ENCODE measurements at regions not wholly inside any gene's neighbourhood (a gene's known extent, or its start where the extent isn't known, plus 50 kb on each side); places are given as distances from the start of the nearest gene placed in this dataset.
"Not testable (repeated sequence)": the region's sequence is repeated elsewhere in the genome, so short reads cannot be mapped to it uniquely, and the experiment has no call there.

DNA sequence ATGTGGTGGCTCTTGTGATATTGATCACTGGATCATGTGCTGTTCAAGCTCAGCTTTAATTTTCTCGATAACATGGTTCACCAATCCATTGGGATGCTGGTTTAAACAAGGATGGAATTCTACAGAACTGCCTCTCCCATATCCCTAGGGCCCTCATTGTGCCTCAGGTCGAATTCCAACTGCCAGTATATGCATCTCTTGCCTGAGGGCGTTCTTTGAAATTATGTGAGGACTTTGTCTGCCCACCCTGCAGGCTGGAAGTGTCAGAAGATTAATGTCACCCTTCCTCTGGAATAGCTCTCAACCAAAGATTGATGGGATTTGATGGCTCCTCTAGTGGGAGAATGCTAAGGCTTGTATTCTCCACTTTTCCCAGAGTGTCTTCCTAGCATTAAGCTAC is 175.6 kb upstream of the GALNT15 start:
- ATAC-seq (ENCODE audit: insufficient number of reproducible peaks, low FRiP score, low read depth) (no peak), DNase-seq (ENCODE audit: low spot score) (no peak)
- H3K36me3 ChIP-seq = no peaks in the 10 kb centered on the region
- TF ChIP-seq, protein P1, sequence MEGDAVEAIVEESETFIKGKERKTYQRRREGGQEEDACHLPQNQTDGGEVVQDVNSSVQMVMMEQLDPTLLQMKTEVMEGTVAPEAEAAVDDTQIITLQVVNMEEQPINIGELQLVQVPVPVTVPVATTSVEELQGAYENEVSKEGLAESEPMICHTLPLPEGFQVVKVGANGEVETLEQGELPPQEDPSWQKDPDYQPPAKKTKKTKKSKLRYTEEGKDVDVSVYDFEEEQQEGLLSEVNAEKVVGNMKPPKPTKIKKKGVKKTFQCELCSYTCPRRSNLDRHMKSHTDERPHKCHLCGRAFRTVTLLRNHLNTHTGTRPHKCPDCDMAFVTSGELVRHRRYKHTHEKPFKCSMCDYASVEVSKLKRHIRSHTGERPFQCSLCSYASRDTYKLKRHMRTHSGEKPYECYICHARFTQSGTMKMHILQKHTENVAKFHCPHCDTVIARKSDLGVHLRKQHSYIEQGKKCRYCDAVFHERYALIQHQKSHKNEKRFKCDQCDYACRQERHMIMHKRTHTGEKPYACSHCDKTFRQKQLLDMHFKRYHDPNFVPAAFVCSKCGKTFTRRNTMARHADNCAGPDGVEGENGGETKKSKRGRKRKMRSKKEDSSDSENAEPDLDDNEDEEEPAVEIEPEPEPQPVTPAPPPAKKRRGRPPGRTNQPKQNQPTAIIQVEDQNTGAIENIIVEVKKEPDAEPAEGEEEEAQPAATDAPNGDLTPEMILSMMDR (IDR thresholded peaks at IDR 0.05) = no peak
- no peak overlapping the region for H3K4me3 ChIP-seq
- H3K27ac ChIP-seq = no peak overlapping the region
- H3K27me3 ChIP-seq (replicated peaks; ENCODE audit: insufficient read depth) = no peaks in the 10 kb centered on the region
- H3K9me3 ChIP-seq = no peaks in the 10 kb centered on the region
- H3K4me1 ChIP-seq (ENCODE audit: control insufficient read depth in 1 of 2, low read depth in 2 of 2) = no peaks in the 10 kb centered on the region

DNA sequence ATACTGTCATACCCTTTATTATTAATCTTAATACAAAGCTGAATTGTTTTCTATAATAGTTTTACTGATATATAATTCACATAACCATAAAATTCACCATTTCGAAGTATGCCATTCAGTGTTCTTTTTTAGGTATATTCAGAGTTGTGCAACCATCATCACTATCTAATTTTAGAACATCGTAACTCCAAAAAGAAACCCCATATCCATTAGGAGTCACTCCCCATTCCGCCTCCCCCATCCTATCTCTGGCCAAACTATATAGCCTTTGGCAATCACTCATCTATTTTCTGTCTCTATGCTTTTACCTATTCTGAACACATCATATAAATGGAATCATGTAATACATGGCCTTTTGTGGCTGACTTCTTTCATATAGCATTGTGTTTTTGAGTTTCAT is 169.7 kb upstream of the GALNT15 start:
- Histone ChIP-seq H3K4me3 (no peak overlapping the region), H3K27ac (no peak overlapping the region), H3K27me3 (replicated peaks; ENCODE audit: insufficient read depth) (no peaks in the 10 kb centered on the region), H3K36me3 (no peaks in the 10 kb centered on the region), H3K4me1 (ENCODE audit: control insufficient read depth in 1 of 2, low read depth in 2 of 2) (no peaks in the 10 kb centered on the region), H3K9me3 (no peaks in the 10 kb centered on the region)
- TF ChIP-seq, protein P1 (IDR thresholded peaks at IDR 0.05) = no peak
- ATAC-seq (ENCODE audit: insufficient number of reproducible peaks, low FRiP score, low read depth) (no peak), DNase-seq (ENCODE audit: low spot score) (no peak)

DNA sequence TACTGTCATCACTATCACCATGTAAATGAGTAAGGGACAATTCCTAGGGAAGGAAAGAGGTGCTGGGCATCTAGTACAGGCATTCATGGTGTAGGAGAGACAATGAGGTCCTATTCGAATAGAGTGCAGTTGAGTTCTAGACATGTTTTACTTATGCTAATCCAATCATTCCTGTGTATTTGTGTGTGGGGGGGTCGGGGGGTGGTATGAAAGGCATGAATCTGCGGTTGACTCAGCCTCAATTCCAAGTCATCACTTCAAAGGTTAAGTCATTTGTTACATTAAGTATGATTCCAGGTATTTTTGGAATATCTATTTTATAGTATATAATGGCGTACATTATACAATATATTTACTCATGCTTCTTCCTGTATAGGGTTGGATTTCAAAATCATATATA is 163.1 kb upstream of the GALNT15 start:
- no peaks in the 10 kb centered on the region for H3K4me1 ChIP-seq (ENCODE audit: control insufficient read depth in 1 of 2, low read depth in 2 of 2)
- no peaks in the 10 kb centered on the region for H3K27me3 ChIP-seq (replicated peaks; ENCODE audit: insufficient read depth)
- TF ChIP-seq, protein P1 (IDR thresholded peaks at IDR 0.05) = no peak
- DNase-seq (ENCODE audit: low spot score) (no peak), ATAC-seq (ENCODE audit: insufficient number of reproducible peaks, low FRiP score, low read depth) (no peak)
- no peaks in the 10 kb centered on the region for H3K9me3 ChIP-seq
- H3K4me3 ChIP-seq = no peak overlapping the region
- H3K27ac ChIP-seq = no peak overlapping the region
- H3K36me3 ChIP-seq = no peaks in the 10 kb centered on the region

DNA sequence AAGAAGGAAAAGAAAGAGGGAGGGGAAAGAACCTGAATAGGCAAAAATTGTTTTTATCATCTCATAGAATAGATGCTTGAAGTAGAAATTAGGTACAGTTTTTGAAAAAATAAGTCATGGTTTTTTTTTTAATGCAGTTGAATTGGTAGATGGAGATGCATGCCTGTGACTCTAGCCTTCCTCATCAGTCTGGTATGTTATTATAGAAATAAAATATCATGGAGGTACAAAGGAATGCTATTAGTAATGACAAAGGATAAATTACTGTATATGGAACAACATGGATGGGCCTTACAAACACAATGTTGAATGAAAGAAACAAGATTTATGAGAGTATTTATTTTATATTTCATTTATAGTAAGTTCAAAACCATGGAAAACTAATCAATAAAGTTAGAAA is 162.4 kb upstream of the GALNT15 start:
- TF ChIP-seq, protein P1 (IDR thresholded peaks at IDR 0.05) = no peak
- Histone ChIP-seq H3K27ac (no peak overlapping the region), H3K4me1 (ENCODE audit: control insufficient read depth in 1 of 2, low read depth in 2 of 2) (no peaks in the 10 kb centered on the region), H3K9me3 (no peaks in the 10 kb centered on the region), H3K36me3 (no peaks in the 10 kb centered on the region), H3K27me3 (replicated peaks; ENCODE audit: insufficient read depth) (no peaks in the 10 kb centered on the region), H3K4me3 (no peak overlapping the region)
- DNase-seq (ENCODE audit: low spot score) (no peak), ATAC-seq (ENCODE audit: insufficient number of reproducible peaks, low FRiP score, low read depth) (no peak)

DNA sequence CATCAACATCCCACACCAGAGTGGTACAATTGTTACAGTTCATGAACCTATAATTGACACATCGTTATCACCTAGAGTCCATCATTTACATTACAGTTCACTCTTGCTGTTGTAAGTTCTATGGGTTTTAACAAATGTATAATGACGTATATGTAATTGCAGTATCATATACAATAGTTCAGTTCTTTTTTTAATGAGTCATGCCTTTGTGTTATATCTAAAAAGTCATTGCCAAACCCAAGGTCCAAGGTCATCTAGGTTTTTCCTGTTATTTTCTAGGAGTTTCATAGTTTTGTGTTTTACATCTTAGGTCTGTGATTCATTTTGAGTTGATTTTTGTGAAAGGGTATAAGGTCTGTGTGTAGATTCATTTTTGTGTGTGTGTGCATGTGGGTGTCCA is 160.9 kb upstream of the GALNT15 start:
- H3K4me1 ChIP-seq (ENCODE audit: control insufficient read depth in 1 of 2, low read depth in 2 of 2) = no peaks in the 10 kb centered on the region
- no peak overlapping the region for H3K4me3 ChIP-seq
- no peak for DNase-seq (ENCODE audit: low spot score)
- H3K27me3 ChIP-seq (replicated peaks; ENCODE audit: insufficient read depth) = no peaks in the 10 kb centered on the region
- no peaks in the 10 kb centered on the region for H3K36me3 ChIP-seq
- no peak overlapping the region for H3K27ac ChIP-seq
- no peaks in the 10 kb centered on the region for H3K9me3 ChIP-seq
- ATAC-seq (ENCODE audit: insufficient number of reproducible peaks, low FRiP score, low read depth) = no peak
- TF ChIP-seq, protein P1 (IDR thresholded peaks at IDR 0.05) = no peak

DNA sequence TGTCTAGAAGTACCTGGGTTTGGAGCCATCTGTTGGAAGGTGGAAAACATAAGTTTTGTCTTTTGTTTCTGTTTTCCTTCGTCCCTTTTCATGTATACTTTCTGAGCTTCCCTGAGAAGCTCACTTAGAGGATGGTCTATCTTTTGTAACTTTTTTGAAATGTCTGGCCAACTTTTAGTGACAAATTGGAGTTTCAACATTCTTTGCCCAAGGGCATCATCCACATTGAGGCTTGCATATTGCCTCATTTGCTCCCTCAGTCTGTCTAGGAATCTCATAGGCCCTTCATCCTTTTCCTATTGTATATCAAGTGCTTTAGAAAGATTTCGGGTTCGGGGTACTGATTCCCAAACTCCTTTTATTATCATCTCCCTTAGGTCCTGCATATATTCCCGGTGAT is 152.7 kb upstream of the GALNT15 start:
- not testable (repeated sequence) for H3K4me1 ChIP-seq (ENCODE audit: control insufficient read depth in 1 of 2, low read depth in 2 of 2); H3K27ac ChIP-seq; ATAC-seq (ENCODE audit: insufficient number of reproducible peaks, low FRiP score, low read depth); H3K27me3 ChIP-seq (replicated peaks; ENCODE audit: insufficient read depth); DNase-seq (ENCODE audit: low spot score); H3K36me3 ChIP-seq; H3K9me3 ChIP-seq; H3K4me3 ChIP-seq

DNA sequence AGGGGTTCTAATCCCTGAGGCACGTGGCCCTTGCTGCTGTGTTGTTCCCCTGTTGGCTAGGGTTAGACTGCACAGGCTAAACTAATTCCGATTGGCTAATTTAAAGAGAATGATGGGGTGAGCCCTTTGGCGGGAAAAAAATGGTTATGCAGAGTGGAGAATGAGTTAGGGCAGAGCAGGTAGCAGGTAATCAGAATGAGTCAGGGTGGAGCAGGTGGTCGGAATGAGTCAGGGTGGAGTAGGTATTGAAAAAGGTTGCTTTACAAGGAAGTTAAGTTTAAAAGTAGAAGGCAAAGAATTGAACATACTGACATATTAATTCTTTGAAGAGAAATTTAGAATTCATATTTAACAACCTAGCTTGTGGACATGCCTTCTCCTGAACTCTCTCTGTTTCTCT is 150.6 kb upstream of the GALNT15 start:
- H3K27ac ChIP-seq; H3K4me3 ChIP-seq; H3K4me1 ChIP-seq (ENCODE audit: control insufficient read depth in 1 of 2, low read depth in 2 of 2); DNase-seq (ENCODE audit: low spot score); H3K27me3 ChIP-seq (replicated peaks; ENCODE audit: insufficient read depth); H3K36me3 ChIP-seq; H3K9me3 ChIP-seq; ATAC-seq (ENCODE audit: insufficient number of reproducible peaks, low FRiP score, low read depth): not testable (repeated sequence)
